NCI-H187 (cell line): ENCODE measurements at regions not wholly inside any gene's neighbourhood (a gene's known extent, or its start where the extent isn't known, plus 50 kb on each side); places are given as distances from the start of the nearest gene placed in this dataset.
"Not testable (repeated sequence)": the region's sequence is repeated elsewhere in the genome, so short reads cannot be mapped to it uniquely, and the experiment has no call there.

Experiments used
- DNase-seq, 2 experiments: peaks; one replicate each; lab custom pipeline; 2025; lab: John Stamatoyannopoulos, UW

GRCh38 chr2:234802071-234802844 is 149.6 kb upstream of the SH3BP4 start:
- no peak for DNase-seq

DNA sequence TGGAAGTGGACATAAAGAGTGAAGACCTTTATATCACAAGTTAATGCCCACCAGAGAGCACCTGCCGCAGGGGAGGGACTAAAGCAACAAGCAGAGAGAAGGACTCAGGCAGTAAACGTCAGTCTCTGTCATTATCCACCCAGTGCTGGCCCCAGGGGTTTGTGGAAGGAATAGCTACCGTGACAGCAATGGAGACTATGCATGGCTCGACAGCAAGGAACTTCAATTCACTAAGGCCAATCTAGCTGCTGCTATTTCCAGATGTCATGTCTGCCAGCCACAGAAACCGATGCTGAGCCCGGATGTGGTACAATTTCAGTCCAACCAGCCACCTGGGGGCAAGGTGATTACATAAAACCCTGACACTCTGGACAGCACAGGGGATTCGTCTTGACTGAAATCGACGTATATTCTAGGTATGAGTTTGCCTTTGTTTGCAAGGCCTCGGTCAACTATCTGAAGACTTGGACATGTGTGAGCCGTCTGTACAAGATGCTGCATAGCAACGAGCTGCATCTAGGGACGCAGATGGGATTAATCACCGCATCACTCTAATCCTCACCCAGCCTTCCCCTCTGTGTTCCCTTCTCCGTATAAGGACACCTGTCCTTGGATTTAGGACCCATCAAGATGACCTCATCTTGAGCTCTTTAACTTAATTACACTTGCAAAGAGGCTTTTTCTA is 154.1 kb upstream of the SH3BP4 start:
- DNase-seq: no peak

GRCh38 chr2:234796045-234796591 is 155.7 kb upstream of the SH3BP4 start:
- DNase-seq: no peak

DNA sequence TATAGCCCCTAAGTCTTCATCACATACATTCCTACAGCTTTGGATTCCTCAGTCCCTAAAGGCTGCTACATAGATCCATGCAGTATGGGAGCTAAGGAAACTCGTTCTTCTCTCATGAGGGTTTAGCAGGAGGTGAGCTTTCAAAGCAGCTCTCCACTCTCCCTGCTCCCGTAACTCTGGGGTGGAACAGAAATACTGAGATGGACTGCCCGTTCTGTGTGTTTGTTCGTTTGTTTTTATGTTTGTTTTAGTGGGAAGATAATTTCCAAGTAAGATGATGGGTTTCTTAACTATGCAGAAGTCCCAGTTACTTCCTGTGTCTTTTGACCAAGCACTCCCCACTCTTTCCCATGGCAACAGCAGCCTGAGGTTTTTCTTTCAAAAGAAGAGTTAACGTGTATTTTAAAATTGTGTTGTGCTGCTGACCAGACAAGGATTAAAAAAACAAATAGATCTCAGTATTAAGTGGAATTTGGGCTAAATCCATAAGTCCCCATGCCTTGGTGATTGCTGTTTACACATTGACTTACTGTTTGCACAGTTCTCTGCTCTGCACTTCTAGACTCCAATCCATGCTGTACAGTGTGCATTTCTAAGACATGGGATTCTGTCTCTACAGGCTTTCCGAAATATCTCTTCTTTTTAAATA is 156.4 kb upstream of the SH3BP4 start:
- no peak for DNase-seq

GRCh38 chr2:234794866-234795265 is 157.0 kb upstream of the SH3BP4 start:
- no peak for DNase-seq

DNA sequence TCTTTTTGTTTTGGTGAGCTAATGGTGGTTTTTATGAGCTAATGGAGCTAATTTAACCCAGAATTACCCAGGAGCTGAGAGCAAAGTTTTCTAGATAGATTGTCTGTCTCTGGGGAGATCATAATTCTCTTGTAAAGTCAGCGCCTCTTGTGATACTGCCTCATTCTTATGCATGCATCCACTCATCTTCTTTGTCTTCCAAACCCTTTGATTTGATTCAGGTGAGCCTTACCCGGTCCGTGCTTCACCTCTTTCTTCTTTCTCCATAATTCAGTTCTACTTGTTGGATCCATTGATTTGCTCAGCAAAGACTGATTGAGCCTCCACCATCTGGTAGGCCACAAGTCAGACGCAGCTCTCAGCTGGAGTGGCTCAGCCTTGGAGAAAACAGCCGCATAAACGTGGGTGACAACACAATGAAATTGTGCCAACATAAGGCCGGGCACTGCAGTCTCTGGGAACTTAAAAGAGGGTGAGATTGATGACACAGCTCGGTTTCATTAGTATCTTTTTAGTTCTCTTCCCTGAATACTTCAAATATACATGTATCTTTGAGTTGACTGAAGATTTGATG is 158.5 kb upstream of the SH3BP4 start:
- DNase-seq: no peak

DNA sequence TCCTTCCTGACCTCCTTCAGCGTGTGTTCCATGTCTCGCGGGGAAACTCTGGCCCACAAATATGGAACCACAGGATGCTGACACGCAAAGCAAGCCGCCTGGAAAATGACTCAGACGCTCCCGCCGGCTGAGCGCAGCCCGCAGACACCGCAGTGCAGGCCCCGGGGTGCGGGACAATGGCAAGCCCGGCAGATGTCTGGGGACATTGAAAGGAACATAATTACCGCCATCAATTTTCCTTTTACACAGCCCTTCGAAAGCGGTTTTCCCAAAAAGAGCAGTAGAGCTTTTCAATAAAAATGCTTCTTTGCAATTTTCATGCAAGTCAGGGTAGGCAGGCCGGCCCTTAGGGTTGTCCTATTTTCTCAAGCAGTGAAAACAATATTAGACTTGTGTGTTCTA is 159.2 kb upstream of the SH3BP4 start:
- DNase-seq: no peak

GRCh38 chr2:234792096-234792495 is 159.7 kb upstream of the SH3BP4 start:
- not testable (repeated sequence) for DNase-seq

- no peak for DNase-seq
Measured at GRCh38 chr2:234790380-234790779, 161.4 kb upstream of the SH3BP4 start.

GRCh38 chr2:234789556-234790325 is 162.1 kb upstream of the SH3BP4 start:
- no peak for DNase-seq

- no peak for DNase-seq
Measured at GRCh38 chr2:234788841-234789240, 163.0 kb upstream of the SH3BP4 start.

DNA sequence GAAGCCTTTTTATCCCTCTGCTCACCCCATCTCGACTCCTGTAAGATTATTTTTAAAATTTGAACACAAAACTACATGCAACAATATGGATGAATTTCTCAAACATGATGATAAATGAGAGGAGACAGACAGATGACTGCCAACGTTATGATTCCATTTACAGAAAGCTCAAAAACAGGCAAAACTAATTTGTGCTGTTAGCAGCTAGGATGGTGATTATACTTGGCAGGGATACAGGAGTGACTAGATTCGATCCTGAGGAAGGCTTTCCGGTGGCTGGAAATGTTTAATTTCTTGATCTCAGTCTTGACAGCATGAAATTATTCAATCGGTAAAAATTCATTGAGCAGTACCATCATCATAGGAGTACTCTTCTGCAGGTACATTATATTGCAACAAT is 163.4 kb upstream of the SH3BP4 start:
- no peak for DNase-seq

GRCh38 chr2:234787114-234787513 is 164.7 kb upstream of the SH3BP4 start:
- DNase-seq: no peak

GRCh38 chr2:234773764-234774409 is 177.9 kb upstream of the SH3BP4 start:
- no peak for DNase-seq

DNA sequence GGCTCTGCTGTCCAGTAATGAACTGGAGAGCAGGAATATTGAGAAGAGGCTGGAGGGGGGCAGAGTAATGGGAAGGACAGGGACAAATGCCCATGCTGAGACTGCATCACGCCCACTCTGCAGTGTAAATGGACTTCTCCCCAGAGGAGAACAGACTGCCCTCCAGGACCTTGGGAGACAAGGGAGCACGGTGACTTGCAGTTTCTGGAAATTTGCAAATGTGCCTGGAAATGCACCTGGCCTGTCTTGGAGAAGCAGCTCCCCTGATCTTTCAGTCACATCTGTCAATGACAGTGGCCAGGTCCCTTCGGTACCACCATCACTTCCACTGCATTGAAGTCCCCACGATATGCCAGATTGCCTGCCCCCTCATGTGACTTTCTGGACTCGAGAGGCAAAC is 178.7 kb upstream of the SH3BP4 start:
- no peak for DNase-seq

- no peak for DNase-seq
Measured at GRCh38 chr2:234772733-234773060, 179.1 kb upstream of the SH3BP4 start.

- peak; percentile 5 to 26 for DNase-seq
Measured at GRCh38 chr2:234771980-234772732, 179.7 kb upstream of the SH3BP4 start.

DNA sequence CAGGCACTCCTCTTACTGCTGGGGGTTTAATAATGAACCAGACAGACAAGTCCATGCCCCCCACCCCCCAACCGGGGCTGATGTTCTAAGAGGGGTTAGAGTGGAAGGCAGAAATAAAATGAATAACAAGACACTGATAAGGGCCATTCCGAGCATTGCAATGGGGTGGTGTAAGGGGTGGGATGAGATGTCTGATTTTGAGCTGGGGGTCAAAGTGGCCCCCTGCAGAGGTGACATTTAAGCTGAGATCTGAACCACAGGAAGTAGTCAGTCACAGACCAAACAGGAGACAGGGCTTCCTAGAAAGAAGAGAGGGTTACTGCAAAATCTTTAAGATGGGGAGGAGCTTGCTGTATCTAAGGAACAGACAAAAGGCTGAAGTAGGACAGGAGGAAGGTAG is 180.6 kb upstream of the SH3BP4 start:
- no peak for DNase-seq

DNA sequence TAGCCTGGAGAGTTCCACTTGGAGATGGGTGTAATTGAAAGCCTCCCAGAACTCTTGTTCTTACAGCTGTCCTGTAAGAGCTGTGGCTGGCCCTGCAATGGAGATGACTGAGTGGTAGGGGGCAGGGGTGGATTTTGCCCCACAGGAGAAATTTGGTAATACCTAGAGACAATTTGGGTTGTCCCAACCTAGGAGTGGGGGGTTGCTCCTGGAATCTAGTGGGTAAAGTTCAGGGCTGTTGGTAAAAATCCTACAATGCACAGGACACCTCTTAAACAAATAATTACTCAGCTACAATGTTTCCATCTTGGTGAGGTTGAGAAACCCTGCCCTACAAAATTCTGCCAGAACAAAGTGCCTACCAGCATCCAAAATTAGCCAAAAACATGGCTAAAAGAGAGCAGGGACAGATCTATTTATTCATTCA is 181.1 kb upstream of the SH3BP4 start:
- no peak for DNase-seq

DNA sequence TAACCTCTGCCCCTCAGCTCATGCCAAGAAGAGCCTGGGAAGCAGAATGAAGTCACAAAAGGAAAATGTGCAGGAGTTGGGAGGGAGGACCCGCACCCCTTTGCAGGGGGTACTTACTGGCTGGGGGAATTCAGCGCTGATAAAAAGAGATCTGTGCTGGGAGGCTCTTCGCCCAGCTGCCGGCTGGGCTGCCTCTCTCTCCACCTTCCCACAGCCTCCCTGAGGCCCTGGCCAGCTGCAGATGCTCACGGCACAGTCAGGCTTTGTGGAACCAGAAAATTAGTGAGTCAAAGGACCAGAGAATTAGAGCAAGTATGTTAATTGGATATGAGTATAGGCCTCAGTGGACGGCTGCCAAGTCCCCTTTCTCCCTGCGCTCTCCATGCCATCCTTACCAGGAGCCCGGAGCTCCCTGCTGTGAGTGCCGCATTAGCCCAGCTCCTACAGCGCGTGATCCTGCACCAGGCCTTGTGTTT is 181.7 kb upstream of the SH3BP4 start:
- peak; percentile 22 to 55 for DNase-seq
